VCaP (cell line): ENCODE measurements at regions not wholly inside any gene's neighbourhood (a gene's known extent, or its start where the extent isn't known, plus 50 kb on each side); places are given as distances from the start of the nearest gene placed in this dataset.
"Not testable (repeated sequence)": the region's sequence is repeated elsewhere in the genome, so short reads cannot be mapped to it uniquely, and the experiment has no call there.

Experiments
- H3K27ac ChIP-seq: fragments of 450-650 bp; 2 replicates; pipeline ENCODE4 v1.5.1; 2017
- CTCF ChIP-seq: fragments of 450-650 bp; conservative IDR thresholded peaks from 2 replicates; pipeline ENCODE4 v1.5.1; 2017; ENCODE audit warnings: mild to moderate bottlenecking, moderate library complexity

GRCh38 chr5:174573221-174573994, 151.0 kb upstream of the MSX2 start:
- no peak for TF ChIP-seq CTCF
- H3K27ac ChIP-seq: no peak overlapping the region

- H3K27ac ChIP-seq: no peak overlapping the region
- TF ChIP-seq CTCF: no peak
These were observed 149.3 kb upstream of the MSX2 start for GRCh38 chr5:174575043-174575442.

- TF ChIP-seq CTCF: no peak
- no peak overlapping the region for H3K27ac ChIP-seq
These were observed 148.3 kb upstream of the MSX2 start for GRCh38 chr5:174576042-174576441.

GRCh38 chr5:174581479-174581878, 142.9 kb upstream of the MSX2 start:
- no peak overlapping the region for H3K27ac ChIP-seq
- TF ChIP-seq CTCF: peak; percentile 69

- no peak overlapping the region for H3K27ac ChIP-seq
- TF ChIP-seq CTCF: 0 out of 2 replicates have a peak, but pooled peaks have one; percentile 11
These were observed 142.5 kb upstream of the MSX2 start for GRCh38 chr5:174581894-174582293.

GRCh38 chr5:174583071-174583470, 141.3 kb upstream of the MSX2 start:
- no peak overlapping the region for H3K27ac ChIP-seq
- TF ChIP-seq CTCF: no peak

- TF ChIP-seq CTCF: no peak
- H3K27ac ChIP-seq: no peak overlapping the region
These were observed 138.9 kb upstream of the MSX2 start for GRCh38 chr5:174585472-174585871.

- H3K27ac ChIP-seq: not testable (repeated sequence)
These were observed 138.2 kb upstream of the MSX2 start for GRCh38 chr5:174586163-174586562.
